ENCODE measurements at regions not wholly inside any gene's neighbourhood (a gene's known extent, or its start where the extent isn't known, plus 50 kb on each side); places are given as distances from the start of the nearest gene placed in this dataset.

GRCh38 chr10:111392159-111392558 lies 315.3 kb downstream of the ADRA2A start:
- TF ChIP-seq KDM1A (IDR thresholded peaks at IDR 0.05; ENCODE audit: low read depth): no peak
- no peak for TF ChIP-seq GATA3 (IDR thresholded peaks at IDR 0.05; ENCODE audit: borderline replicate concordance)
- TF ChIP-seq FOSL2 (IDR thresholded peaks at IDR 0.05): no peak
- TF ChIP-seq FOSL2 (CRISPR knock-in tag; IDR thresholded peaks at IDR 0.05): no peak
- no peak for TF ChIP-seq TP53 (CRISPR knock-in tag; IDR thresholded peaks at IDR 0.05)
- no peak for TF ChIP-seq NPAS2 (CRISPR knock-in tag; IDR thresholded peaks at IDR 0.05; ENCODE audit: borderline replicate concordance)
- no peak for TF ChIP-seq MAFK (IDR thresholded peaks at IDR 0.05; ENCODE audit: partially characterized antibody)
- no peak for TF ChIP-seq MAZ (IDR thresholded peaks at IDR 0.05; ENCODE audit: borderline replicate concordance, low read depth, low read length)
- no peak for TF ChIP-seq POLR2AphosphoS2 (conservative IDR thresholded peaks at IDR 0.05; ENCODE audit: low read length)
- no peak for TF ChIP-seq HOXB13 (CRISPR knock-in tag; IDR thresholded peaks at IDR 0.05; ENCODE audit: low read depth)
- TF ChIP-seq CBX2 (IDR thresholded peaks at IDR 0.05; ENCODE audit: borderline replicate concordance, low read depth): no peak
- TF ChIP-seq POLR2A (IDR thresholded peaks at IDR 0.05; ENCODE audit: low read length): no peak
- no peak for TF ChIP-seq MAX (IDR thresholded peaks at IDR 0.05)
- TF ChIP-seq NR3C1 (IDR thresholded peaks at IDR 0.05): no peak
- TF ChIP-seq CHD2 (IDR thresholded peaks at IDR 0.05; ENCODE audit: low read length, partially characterized antibody): no peak
- no peak for TF ChIP-seq KDM5A (IDR thresholded peaks at IDR 0.05)
- no peak for TF ChIP-seq BHLHE40 (IDR thresholded peaks at IDR 0.05; ENCODE audit: low read depth, low read length)
- TF ChIP-seq REST (IDR thresholded peaks at IDR 0.05): no peak
- DNase-seq (ENCODE audit: low read depth in 1 of 2, low spot score in 1 of 2): no peak
- 2% methylated on average over 2 of the region's 2 CpGs for WGBS (ENCODE audit: missing lambda C conversion rate)
- H3K4me1 ChIP-seq: no peaks in the 10 kb centered on the region
- H3K9me3 ChIP-seq: no peaks in the 10 kb centered on the region
- ATAC-seq: no peak
- H3K27ac ChIP-seq: no peak overlapping the region
- no peak for FAIRE-seq
- no peak overlapping the region for H3K4me3 ChIP-seq
- ChIA-PET POLR2A (no interaction called here), CTCF (no interaction called here)
- no peak overlapping the region for H3K4me2 ChIP-seq

- Histone ChIP-seq H3K27ac (no peak overlapping the region), H3K4me1 (no peaks in the 10 kb centered on the region), H3K4me2 (no peak overlapping the region), H3K4me3 (no peak overlapping the region), H3K9me3 (no peaks in the 10 kb centered on the region)
- ATAC-seq (no peak), FAIRE-seq (no peak), DNase-seq (ENCODE audit: low read depth in 1 of 2, low spot score in 1 of 2) (no peak)
- no peak for TF ChIP-seq RNF2 (IDR thresholded peaks at IDR 0.05; ENCODE audit: borderline replicate concordance, low read depth)
- peak; percentile 80 for TF ChIP-seq NFE2L2 (conservative IDR thresholded peaks at IDR 0.05; ENCODE audit: low read length)
- peak; percentile 12 for TF ChIP-seq MAFK (IDR thresholded peaks at IDR 0.05; ENCODE audit: partially characterized antibody)
- POLR2A ChIA-PET: no interaction called here
- CTCF ChIA-PET: no interaction called here
- WGBS (ENCODE audit: missing lambda C conversion rate): 0% methylated on average over 1 of the region's 1 CpG
Measured at GRCh38 chr10:111392910-111393309, 316.1 kb downstream of the ADRA2A start.

- CTCF ChIA-PET: no interaction called here
- POLR2A ChIA-PET: no interaction called here
- Histone ChIP-seq H3K4me1 (no peaks in the 10 kb centered on the region), H3K4me3 (no peak overlapping the region), H3K27ac (no peak overlapping the region), H3K9me3 (no peaks in the 10 kb centered on the region), H3K4me2 (no peak overlapping the region)
- no peak for FAIRE-seq
- 4% methylated on average over 3 of the region's 3 CpGs for WGBS (ENCODE audit: missing lambda C conversion rate)
- TF ChIP-seq EHF (CRISPR knock-in tag; IDR thresholded peaks at IDR 0.05) (no peak), E2F6 (IDR thresholded peaks at IDR 0.05; ENCODE audit: borderline replicate concordance, low read depth) (no peak), ZNF302 (CRISPR knock-in tag; IDR thresholded peaks at IDR 0.05) (no peak), PBX3 (IDR thresholded peaks at IDR 0.05) (no peak), KDM1A (IDR thresholded peaks at IDR 0.05; ENCODE audit: low read depth) (no peak), CHD4 (IDR thresholded peaks at IDR 0.05; ENCODE audit: borderline replicate concordance) (no peak), CBX8 (IDR thresholded peaks at IDR 0.05) (no peak), RARB (CRISPR knock-in tag; IDR thresholded peaks at IDR 0.05) (no peak), RCOR1 (IDR thresholded peaks at IDR 0.05; ENCODE audit: low read depth, low read length) (no peak), POLR2AphosphoS2 (conservative IDR thresholded peaks at IDR 0.05; ENCODE audit: low read length) (no peak), MAFK (IDR thresholded peaks at IDR 0.05; ENCODE audit: partially characterized antibody) (no peak), CTCF (IDR thresholded peaks at IDR 0.05) (no peak), EHMT2 (IDR thresholded peaks at IDR 0.05; ENCODE audit: low read depth) (no peak)
- no peak for ATAC-seq
- DNase-seq (ENCODE audit: low read depth in 1 of 2, low spot score in 1 of 2): no peak
Measured at GRCh38 chr10:111410740-111411139, 333.9 kb downstream of the ADRA2A start.
